ENCODE measurements at regions not wholly inside any gene's neighbourhood (a gene's known extent, or its start where the extent isn't known, plus 50 kb on each side); places are given as distances from the start of the nearest gene placed in this dataset.

GRCh38 chr22:27456696-27457503 is 344.7 kb downstream of the MN1 start:
- TF ChIP-seq POLR2AphosphoS5 (IDR thresholded peaks at IDR 0.05; ENCODE audit: low read depth, low read length), result no peak
- no peak for TF ChIP-seq SIN3A (IDR thresholded peaks at IDR 0.05; ENCODE audit: borderline replicate concordance, insufficient read depth, low read length)

All from PFSK-1 (cell line).